Left forelimb (tissue), 1 donor: ENCODE measurements at regions not wholly inside any gene's neighbourhood (a gene's known extent, or its start where the extent isn't known, plus 50 kb on each side); places are given as distances from the start of the nearest gene placed in this dataset.

Experiments used
- DNase-seq: peaks from one replicate; pipeline ENCODE4 v3.0.0-alpha.2; 2018; ENCODE audit warnings: low spot score

- no peak for DNase-seq
These were observed 511.4 kb upstream of the MCTP2 start for GRCh38 chr15:93719921-93720351.

GRCh38 chr15:93716615-93717231, 514.6 kb upstream of the MCTP2 start:
- no peak for DNase-seq

GRCh38 chr15:93709708-93710107, 521.7 kb upstream of the MCTP2 start:
- no peak for DNase-seq

GRCh38 chr15:93708724-93709445, 522.5 kb upstream of the MCTP2 start:
- DNase-seq = no peak

- DNase-seq = no peak
These were observed 523.6 kb upstream of the MCTP2 start for GRCh38 chr15:93707751-93708150.

GRCh38 chr15:93706495-93707292, 524.7 kb upstream of the MCTP2 start:
- DNase-seq = no peak

- no peak for DNase-seq
These were observed 525.5 kb upstream of the MCTP2 start for GRCh38 chr15:93705753-93706455.

GRCh38 chr15:93703092-93703739, 528.1 kb upstream of the MCTP2 start:
- DNase-seq = no peak

- no peak for DNase-seq
These were observed 531.3 kb upstream of the MCTP2 start for GRCh38 chr15:93700051-93700450.

GRCh38 chr15:93694033-93694432, 537.3 kb upstream of the MCTP2 start:
- DNase-seq = no peak

- no peak for DNase-seq
These were observed 547.7 kb upstream of the MCTP2 start for GRCh38 chr15:93683651-93684050.

- peak; percentile 75 for DNase-seq
These were observed 559.9 kb upstream of the MCTP2 start for GRCh38 chr15:93671387-93671943.

GRCh38 chr15:93670931-93671330, 560.4 kb upstream of the MCTP2 start:
- no peak for DNase-seq

GRCh38 chr15:93664213-93664956, 567.0 kb upstream of the MCTP2 start:
- DNase-seq = no peak

GRCh38 chr15:93662162-93662885, 569.0 kb upstream of the MCTP2 start:
- DNase-seq = no peak

- DNase-seq = no peak
These were observed 569.2 kb upstream of the RGMA start for GRCh38 chr15:93658026-93658816.

GRCh38 chr15:93656041-93656440, 567.0 kb upstream of the RGMA start:
- DNase-seq = no peak

- no peak for DNase-seq
These were observed 560.8 kb upstream of the RGMA start for GRCh38 chr15:93649691-93650235.

- no peak for DNase-seq
These were observed 557.2 kb upstream of the RGMA start for GRCh38 chr15:93646193-93646592.
